ENCODE measurements at regions not wholly inside any gene's neighbourhood (a gene's known extent, or its start where the extent isn't known, plus 50 kb on each side); places are given as distances from the start of the nearest gene placed in this dataset.

- no peak for TF ChIP-seq CTCF (IDR thresholded peaks at IDR 0.05; ENCODE audit: low read length)
- no peak for TF ChIP-seq EZH2 (optimal IDR thresholded peaks at IDR 0.05; ENCODE audit: low read depth, low read length)
- TF ChIP-seq EZH2phosphoT487 (IDR thresholded peaks at IDR 0.05; ENCODE audit: low read length) = no peak
Observed at GRCh38 chr6:90656325-90656724, 69.5 kb upstream of the MAP3K7 start.

All from MM.1S (cell line).